GM21825 (cell line): ENCODE measurements at regions not wholly inside any gene's neighbourhood (a gene's known extent, or its start where the extent isn't known, plus 50 kb on each side); places are given as distances from the start of the nearest gene placed in this dataset.
A peak's percentile ranks its signal among the peaks of the same experiment; 100 is the strongest.
"Not testable (repeated sequence)": the region's sequence is repeated elsewhere in the genome, so short reads cannot be mapped to it uniquely, and the experiment has no call there.

Experiments used
- ATAC-seq: cut with Tn5 transposase; IDR thresholded peaks from one replicate; pipeline ENCODE4 v1.9.1; 2021; ENCODE audit warnings: mild to moderate bottlenecking, moderate library complexity; ENCODE audit not compliant: unreplicated experiment

DNA sequence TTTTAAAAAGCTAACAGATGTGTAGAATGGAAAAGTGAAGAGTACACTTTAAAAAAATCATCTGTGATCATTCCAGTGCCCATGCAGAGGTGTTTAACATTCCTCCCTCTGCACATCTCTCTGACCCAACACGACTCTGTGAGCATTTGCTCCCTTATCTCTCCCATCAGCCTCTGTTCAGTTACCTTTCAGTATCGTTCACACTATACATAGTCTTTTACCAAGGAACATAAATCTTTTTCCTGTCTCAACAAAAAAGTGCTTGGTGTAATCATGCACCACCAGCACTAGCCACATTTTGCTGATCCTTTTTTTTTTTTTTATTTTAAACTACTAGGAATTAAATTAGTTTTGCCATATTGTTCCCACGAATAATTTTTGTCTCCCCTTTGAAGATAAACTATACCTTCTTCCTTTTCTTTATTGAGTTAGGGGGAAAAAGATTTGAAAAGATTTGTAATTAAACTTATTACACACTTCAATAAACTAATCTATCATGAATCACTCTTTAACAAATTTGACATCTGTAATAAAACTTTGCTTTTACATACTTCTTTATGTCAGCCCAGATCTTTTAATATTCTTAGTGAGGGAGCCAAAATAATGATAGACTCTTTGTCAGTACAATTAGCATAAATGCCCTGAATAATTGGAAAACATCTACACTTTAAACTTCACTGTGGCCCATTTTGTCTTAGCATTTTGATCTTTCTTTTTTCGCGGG, 489.8 kb upstream of the FANCL start:
- ATAC-seq: no peak

DNA sequence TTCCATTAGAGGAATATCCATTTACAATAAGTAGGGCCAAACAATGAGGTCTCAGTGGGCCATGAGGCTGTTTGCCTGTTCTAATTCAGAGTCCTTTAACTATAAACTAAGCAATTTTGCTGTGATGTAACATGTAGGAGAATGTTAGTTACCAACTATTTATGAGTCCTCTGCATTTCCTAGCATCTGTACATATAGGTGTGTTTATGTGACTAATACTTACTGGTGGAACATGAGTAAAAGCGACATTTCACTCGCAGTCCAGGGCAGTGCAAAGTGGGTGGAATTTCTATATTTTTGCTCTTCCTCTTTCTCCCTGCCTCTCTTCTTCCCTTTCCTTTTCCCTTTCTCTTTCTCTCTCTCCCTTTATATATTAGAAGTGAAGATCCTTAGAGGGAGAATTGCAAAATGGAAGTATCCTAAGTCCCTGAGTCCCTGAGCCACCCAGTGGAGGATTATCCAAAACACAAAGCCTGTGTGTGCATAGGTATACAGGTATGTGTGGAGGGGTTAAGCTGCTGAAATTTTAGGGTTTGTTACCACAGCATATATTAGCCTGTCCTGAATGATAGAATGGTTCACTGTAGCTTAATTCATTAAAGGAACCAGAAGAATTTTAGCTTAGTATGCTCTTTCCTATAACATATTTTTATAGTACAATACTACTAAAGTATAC, 487.0 kb upstream of the FANCL start:
- no peak for ATAC-seq

DNA sequence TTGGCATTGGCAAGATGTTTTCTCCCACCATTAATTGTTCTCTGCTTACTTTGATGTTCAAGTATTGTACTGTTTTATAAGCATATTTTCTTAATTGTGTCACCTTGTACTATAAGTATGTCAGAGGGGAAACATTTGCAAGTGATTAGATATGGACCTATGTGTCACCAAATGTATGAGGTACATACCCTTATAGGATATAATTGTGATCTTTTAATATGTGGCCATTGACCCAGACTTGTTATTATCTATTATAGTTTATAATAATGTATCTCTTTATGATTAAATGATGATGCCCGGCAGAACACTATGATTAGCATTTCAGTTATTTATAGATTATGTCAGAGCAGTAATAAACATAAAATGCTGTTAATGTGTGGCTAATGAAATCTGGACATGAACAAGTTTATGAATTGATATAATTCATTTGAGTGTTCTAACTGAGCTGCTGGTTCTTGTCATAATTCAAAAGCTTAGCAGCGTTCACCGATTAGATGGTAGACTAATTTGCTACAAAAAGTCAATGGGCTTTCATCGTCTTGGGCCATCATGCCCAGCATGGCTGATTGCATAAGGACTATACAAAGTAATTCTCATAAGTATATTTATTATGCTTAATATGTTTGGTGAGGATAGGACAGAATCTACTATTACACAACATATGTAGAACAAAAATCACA, 480.9 kb upstream of the FANCL start:
- no peak for ATAC-seq

DNA sequence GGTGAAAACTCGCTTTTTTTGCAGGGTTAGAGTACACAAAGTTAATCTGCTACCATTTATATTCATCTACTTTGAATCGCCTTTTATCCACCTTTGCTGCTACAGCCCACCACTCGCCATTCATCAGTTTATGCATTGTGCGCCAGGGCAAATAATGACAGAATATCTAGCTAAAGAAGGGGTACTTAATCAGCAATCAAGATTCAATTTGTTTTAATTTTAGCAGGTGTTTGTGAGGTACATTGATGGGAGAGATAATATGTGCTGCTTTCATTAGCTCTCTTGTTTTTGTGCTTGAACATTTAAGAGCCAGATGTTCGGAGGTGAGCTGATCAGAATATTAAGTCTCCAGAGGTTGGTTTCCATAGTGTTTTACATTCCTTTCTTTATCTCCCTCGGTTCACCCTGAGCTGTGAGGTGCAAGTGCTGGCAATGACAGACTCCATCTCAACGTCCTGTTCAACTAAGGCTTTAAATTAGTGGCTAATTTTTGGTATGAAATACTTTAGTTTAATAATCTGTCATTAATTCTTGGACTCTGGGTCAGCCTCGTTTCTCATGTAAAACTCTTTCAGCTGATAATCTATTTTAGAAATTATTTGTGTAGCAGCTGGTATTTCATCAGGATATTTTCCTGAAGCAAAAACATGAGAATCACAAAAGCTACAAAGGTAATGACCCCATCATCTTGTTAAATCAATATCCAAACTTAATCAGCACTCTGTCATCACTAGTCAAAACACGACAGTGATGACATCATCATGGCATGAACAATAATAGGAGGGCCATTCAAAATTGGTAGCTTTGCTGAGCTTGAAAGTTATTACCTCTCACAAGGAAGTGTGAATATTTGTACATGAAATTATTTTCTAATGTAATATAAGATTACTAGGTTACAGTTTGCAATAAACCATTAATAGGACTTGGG, 479.9 kb upstream of the FANCL start:
- no peak for ATAC-seq

DNA sequence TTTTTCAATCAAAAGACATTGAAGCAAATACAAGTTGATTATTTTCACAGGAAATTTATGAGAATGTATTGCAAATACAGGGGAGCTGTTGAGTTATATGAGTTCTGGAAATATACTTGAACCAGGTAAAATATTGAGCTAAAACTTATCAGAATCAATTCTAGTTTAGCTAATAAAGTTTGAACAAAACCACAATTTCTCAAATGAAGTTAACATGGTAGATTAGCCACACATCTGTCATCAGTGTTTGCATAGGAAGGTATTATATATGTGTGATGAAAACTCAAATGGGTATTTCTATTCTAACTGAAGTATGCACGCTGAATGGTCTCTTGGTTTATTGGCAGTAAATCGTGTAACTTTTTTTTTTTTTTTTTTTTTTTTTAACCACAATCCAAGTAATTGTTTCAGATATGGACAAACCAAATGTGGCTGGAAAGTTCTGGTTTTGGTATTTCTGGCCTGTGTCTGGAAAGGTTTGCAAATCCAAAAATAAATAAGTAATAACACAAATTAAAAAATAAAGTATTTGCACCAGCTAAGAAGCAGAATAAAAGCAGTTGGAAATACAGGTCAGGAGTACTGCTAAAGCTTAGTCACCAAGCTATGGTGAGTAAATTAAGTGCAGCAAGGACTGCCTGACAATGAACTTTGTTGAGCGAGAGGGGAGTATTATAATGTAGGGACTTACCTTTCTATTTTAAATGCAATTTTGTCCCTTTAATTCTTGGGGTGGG, 479.1 kb upstream of the FANCL start:
- no peak for ATAC-seq

DNA sequence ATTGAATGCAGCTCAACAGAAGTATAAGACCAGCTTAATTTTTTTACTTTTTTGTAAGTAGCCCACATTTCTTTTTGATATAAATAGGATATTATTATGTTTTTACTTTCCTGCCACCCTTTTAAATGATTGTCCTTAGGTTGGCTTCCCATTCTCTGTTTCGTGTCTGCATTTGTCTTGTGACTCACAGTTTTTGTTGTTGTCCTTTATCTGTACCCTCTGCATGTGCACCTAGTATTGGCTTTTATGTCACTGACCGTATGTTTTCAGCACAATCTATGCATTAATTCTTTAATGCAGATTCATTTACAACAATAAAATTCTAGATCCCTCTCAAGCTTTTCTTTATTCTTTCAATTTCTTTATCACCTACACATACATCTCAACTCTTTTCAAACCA, 474.2 kb upstream of the FANCL start:
- ATAC-seq: no peak

DNA sequence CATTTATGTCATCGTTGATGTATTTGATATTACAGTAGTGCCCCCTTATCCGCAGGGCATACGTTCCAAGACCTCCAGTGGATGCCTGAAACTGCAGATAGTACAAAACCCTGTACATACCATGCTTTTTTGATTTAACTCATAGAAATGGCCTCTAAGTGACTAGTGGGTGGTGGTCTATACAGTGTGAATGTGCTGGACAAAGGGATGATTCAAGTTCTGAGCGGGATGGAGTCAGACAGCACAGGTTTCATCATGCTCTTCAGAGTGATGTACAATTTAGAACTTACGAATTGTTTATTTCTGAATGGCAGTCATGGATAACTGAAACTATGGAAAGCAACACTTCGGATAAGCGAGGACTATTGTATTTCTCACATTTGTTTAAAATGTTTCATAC, 473.1 kb upstream of the FANCL start:
- ATAC-seq: no peak

DNA sequence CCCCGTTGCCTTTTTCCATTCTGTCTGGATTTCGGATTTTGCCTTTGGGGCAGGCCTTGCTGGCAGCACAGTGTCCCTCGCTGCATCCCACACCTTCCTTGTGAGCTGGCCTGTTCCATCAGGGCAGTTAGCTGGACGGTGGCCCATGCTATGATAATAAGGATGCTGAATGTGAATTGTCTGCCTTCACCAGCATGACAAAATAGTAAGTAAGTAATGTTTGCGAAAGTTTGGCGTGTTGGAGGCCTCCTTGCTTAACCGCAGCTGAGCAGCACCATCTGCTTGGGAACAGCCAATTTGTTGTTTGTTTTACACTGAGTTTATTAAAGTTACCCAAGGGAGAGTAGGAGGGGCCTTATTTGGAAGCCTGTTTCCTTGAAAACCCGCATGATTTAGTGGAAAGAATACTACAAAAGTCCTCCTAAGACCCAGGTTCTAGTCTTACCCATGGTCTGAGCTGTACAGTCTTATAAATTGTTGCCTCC, 469.7 kb upstream of the FANCL start:
- no peak for ATAC-seq

DNA sequence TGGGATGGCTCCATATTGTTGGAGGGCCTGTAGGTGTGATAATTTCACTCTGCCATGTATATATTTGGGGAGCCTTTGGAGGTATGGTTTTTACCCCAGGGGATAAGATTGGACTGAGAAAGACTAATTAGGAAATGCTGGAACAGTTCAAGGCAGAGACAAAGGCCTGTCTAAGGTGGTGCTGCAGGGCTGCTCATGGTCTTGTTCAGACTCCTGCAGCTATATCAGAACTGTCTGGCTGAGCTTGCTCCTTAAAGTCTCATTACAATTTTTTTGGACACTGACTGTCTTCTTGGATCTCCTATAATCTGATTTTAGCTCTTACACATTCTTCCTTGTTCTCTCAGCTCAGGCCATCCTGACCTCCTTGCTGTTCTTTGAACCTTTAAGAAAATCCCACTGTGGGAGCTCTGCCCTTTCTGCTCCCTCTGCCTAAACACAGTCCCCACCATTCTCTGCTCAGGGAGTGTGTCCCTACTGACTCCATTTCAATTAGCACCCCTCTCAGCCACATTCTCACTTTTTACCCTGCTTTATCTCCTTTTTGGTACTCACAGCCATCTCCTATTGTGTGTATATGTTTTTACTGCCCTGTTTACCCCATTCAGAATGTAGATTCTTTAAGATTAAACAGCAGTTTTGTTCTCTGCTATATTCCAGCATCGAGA, 468.7 kb upstream of the FANCL start:
- no peak for ATAC-seq

DNA sequence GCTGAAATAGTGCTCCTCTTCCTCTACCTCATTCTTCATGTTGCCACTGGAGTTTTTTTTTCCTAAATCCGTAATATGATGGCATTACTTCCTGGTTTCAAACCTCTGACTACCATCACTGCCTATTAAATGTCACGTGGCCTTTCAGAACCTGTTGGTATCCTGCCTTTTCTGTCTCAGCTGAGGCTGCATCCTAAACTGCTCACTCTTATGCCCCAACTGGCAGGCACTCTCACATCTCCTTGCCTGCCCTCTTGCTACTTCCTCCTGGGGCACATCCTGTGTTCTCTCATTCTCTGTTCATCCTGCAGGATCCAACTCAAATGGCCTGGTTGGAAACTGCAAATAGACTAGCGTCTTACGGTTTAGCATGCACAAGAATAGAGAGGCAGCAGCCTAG, 468.1 kb upstream of the FANCL start:
- ATAC-seq: no peak

DNA sequence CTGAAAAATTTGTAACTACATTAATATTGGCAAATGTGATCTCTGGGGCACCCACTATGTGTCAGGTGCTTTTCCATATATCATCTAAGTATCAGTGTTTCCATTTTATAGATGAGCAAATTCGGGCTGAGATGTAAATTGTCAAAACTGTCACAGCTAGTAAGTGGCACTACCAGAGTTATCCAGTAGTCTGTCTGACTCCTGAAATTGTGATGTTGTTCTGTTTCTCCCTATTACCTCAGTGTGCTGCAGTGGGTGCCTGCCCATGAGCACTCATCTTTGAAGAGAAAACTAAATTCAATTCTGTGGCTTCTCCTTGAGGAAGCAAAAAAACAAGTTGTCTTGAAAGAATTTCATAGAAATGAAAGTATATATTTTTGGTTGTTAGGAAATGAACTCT, 467.4 kb upstream of the FANCL start:
- no peak for ATAC-seq

DNA sequence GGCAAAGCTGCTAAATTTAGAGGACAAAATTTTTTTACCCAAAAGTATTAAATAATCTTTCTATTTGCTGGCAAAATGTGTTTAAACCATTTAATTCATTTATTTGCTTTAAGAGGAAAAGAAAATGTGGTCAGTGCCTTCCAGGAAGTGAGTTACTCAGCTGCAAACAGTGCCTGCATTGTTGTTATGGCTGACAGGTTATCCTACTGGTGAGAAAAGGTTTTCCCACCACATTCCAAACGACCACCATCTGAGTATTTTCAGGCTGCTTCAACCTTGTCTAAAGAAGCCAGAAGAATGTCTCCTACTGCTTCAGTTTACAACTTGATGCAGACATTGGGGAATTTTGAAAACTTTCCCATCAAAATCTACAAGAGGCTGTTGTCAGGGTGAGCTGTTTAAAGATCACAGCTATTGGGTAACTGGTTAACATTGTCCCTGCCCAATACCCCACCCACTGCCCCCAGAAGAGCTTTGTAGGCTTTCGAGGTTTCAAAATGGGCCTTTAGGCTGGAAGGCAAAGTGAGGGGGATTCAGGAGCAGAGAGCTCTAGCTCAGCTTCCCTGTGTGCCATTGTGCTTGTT, 461.3 kb upstream of the FANCL start:
- no peak for ATAC-seq

DNA sequence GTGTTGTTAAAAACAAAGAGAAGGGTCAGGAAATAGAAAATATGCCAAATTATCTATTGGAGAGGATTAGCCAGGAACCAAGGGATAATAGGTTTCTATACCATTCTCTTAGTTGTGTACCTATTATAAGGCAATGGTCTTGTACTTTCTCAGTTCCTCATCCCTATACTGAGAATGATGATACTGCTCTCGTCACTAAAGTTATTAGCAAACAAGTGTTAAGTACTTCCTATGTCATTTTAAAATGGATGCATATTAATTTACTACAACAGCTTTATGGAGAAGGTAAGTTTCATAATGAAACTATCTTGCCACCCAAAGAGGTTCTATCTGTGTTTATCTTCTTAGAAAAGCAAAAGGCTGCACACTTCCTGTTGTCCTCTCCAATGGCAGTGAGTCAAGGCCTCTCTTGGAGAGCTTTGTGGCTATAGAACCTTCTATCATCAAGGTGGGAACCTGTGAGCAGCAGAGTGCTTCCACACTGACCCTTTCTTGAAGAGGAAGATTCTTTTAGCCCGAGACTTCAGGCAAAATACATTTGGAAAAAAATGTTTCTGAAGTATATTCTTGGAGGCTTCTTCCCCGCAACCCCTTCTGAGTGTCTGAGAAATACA, 460.7 kb upstream of the FANCL start:
- ATAC-seq: peak; percentile 57

DNA sequence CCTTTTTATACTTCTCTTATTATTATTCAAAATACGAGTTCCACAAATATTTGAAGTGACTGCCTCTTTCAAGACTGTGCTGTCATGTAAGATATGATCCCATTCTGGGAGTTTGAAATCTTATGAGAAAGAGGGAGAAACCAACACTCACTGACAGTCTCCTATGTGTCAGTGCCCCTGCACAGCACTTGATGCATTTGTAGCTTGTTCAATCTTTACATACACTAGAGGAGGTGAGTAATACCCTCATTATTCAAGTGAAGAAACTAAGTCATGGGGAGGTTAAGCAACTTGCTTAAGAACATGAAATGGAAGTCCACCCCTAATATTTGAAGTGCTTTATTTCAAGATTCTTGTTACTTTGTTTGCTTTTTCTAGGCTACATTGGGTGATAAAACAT, 459.5 kb upstream of the FANCL start:
- ATAC-seq: no peak

DNA sequence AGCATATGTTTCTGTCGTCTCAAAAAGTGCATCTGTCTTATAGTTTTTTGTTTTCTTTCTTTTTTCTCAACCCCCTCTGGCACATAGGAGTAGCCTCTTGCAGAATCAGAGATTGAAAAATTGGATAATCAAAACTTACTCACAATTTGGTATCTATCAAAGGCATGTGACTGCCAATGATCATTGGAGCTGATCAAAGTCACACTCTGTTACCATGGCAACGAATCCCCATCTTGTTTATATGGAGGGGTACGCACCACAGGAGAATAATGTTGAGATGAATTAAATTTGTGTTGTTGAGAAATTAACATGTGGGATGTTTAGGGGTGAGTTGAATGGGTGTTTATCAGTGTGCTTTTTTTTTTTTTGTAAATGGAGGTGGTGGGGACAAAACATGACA, 458.3 kb upstream of the FANCL start:
- ATAC-seq: no peak

DNA sequence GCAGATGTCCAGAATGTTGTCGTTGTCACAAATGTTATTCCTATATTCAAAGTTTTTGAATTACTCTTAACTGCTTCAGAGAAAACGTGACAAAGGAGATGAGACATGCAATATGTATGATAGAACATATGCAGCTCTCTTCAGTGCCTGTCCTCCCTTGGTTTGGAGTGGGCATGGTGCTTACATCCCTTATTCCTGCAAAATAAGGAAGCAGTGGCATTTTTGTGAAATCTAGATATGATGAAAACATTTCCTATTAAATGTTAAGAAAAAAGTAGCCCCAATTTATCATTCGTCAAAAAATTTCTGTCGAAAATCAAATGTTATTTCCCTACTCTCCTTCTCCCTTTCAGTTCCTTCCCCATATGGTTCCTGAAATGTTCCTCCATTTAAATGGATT, 457.5 kb upstream of the FANCL start:
- ATAC-seq: no peak

DNA sequence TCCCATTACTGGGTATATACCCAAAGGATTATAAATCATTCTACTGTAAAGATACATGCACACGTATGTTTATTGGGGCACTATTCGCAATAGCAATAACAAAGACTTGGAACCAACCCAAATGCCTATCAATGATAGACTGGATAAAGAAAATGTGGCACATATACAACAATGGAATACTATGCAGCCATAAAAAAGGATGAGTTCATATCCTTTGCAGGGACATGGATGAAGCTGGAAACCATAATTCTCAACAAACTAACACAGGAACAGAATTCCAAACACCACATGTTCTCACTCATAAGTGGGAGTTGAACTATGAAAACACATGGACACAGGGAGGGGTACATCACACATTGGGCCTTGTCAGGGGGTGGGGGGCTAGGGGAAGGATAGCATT, 453.0 kb upstream of the FANCL start:
- not testable (repeated sequence) for ATAC-seq

DNA sequence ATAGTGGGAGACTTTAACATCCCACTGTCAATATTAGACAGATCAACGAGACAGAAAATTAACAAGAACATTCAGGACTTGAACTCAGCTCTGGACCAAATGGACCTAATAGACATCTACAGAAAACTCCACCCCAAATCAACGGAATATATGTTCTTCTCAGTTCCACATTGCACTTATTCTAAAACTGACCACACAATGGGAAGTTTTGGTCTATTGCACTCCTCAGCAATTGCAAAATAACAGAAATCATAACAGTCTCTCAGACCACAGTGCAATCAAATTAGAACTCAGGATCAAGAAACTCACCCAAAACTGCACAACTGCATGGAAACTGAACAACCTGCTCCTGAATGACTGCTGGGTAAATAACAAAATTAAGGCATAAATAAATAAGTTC, 449.9 kb upstream of the FANCL start:
- not testable (repeated sequence) for ATAC-seq

DNA sequence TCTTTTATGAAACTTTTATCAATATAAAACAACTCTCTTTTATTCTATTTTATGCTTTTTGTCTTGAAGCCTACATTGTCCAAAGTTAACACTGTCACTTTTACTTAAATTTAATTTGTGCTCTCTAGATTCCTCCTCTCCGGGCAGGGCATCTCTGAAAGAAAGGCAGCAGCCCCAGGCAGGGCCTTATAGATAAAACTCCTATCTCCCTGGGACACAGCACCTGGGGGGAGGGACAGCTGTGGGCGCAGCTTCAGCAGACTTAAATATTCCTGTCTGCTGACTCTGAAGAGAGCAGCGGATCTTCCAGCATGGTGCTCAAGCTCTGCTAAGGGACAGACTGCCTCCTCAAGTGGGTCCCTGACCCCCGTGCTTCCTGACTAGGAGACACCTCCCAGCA, 447.7 kb upstream of the FANCL start:
- ATAC-seq: no peak
